CD4-positive, alpha-beta T cell (primary cell): ENCODE measurements at regions not wholly inside any gene's neighbourhood (a gene's known extent, or its start where the extent isn't known, plus 50 kb on each side); places are given as distances from the start of the nearest gene placed in this dataset.

Experiments used
- ATAC-seq: fragments of 200-7000 bp; cut with Tn5 transposase; one replicate; pipeline ENCODE4 v1.10.0; 2022; ENCODE audit warnings: mild to moderate bottlenecking; ENCODE audit not compliant: poor library complexity
- CTCF ChIA-PET: fragments of 350-600 bp; sonication (Branson Sonifier 250); formaldehyde crosslinking; loops from one replicate; lab custom pipeline; 2021; ENCODE audit warnings: antibody characterized with exemption, inconsistent platforms; lab: Charles Lee
- POLR2A ChIA-PET: fragments of 350-600 bp; sonication (Branson Sonifier 250); formaldehyde crosslinking; loops from one replicate; lab custom pipeline; 2021; ENCODE audit warnings: antibody characterized with exemption, inconsistent platforms; lab: Charles Lee
- DNase-seq, 14 experiments: peaks; one replicate each; pipeline ENCODE4 v3.0.0-alpha.2; 2013 to 2020; ENCODE audit warnings: mixed read lengths in 2 of 14
- H3K27ac ChIP-seq, 2 donors: one replicate each; pipeline versions ENCODE4 v1.5.1 to v1.7.0; 2013; ENCODE audit warnings: low read length in 2 of 2, low read depth in 1 of 2, mild to moderate bottlenecking in 1 of 2
- H3K27me3 ChIP-seq, 2 experiments: 1 replicate in 1 of 2; 2 replicates in 1 of 2; pipeline versions ENCODE4 v1.6.1 to v1.7.0; 2013; ENCODE audit warnings: low read length in 2 of 2, control low read depth in 1 of 2, mild to moderate bottlenecking in 1 of 2, moderate library complexity in 1 of 2; ENCODE audit not compliant: insufficient read depth in 2 of 2, control insufficient read depth in 1 of 2
- H3K36me3 ChIP-seq: one replicate; pipeline ENCODE4 v1.6.1; 2013; ENCODE audit warnings: low read length, control low read depth; ENCODE audit not compliant: insufficient read depth
- H3K4me1 ChIP-seq: one replicate; pipeline ENCODE4 v1.6.1; 2013; ENCODE audit warnings: low read length, control low read depth; ENCODE audit not compliant: insufficient read depth
- H3K4me3 ChIP-seq: one replicate; pipeline ENCODE4 v1.5.1; 2013; ENCODE audit warnings: mild to moderate bottlenecking, low read length, moderate library complexity
- H3K9me3 ChIP-seq, 2 experiments: 1 replicate in 1 of 2; 2 replicates in 1 of 2; pipeline versions ENCODE4 v1.6.1 to v1.7.0; 2013; ENCODE audit warnings: low read length in 2 of 2, mild to moderate bottlenecking in 2 of 2, control low read depth in 1 of 2, moderate library complexity in 1 of 2; ENCODE audit not compliant: control insufficient read depth in 1 of 2, insufficient read depth in 1 of 2
- H3K27ac Mint-ChIP-seq: one replicate; pipeline ENCODE4 v1.8.0; 2020; ENCODE audit warnings: mixed read lengths
- H3K27me3 Mint-ChIP-seq: one replicate; pipeline ENCODE4 v1.8.0; 2021; ENCODE audit warnings: mixed read lengths
- H3K36me3 Mint-ChIP-seq: one replicate; pipeline ENCODE4 v1.8.0; 2021; ENCODE audit warnings: low read depth, mixed read lengths
- H3K4me1 Mint-ChIP-seq: one replicate; pipeline ENCODE4 v1.8.0; 2021; ENCODE audit warnings: low read depth, mixed read lengths
- H3K4me3 Mint-ChIP-seq: one replicate; pipeline ENCODE4 v1.8.0; 2020; ENCODE audit warnings: mild to moderate bottlenecking, mixed read lengths
- H3K9me3 Mint-ChIP-seq: one replicate; pipeline ENCODE4 v1.8.0; 2020; ENCODE audit warnings: mixed read lengths
- CTCF ChIP-seq: fragments of 200-600 bp; IDR thresholded peaks from one replicate; pipeline ENCODE4 v1.8.0; 2022; ENCODE audit warnings: antibody characterized with exemption, mild to moderate bottlenecking
- intact Hi-C, 2 experiments: fragments of 100-400 bp; cut with DNase I in 1 of 2; cut with micrococcal nuclease in 1 of 2; formaldehyde crosslinking; loops; one replicate each; pipeline versions ENCODE4 v1.15.1 to v1.9.0; 2023 to 2025; cut with DNase I, micrococcal nuclease

GRCh38 chr9:14546693-14547092 is 146.5 kb downstream of the ZDHHC21 start:
- no peak overlapping the region for H3K4me3 ChIP-seq
- H3K9me3 ChIP-seq, result no peaks in the 10 kb centered on the region
- DNase-seq (no peak), ATAC-seq (no peak)
- ChIA-PET POLR2A (no interaction called here), CTCF (no interaction called here)
- no peaks in the 10 kb centered on the region for H3K4me1 ChIP-seq
- no peaks in the 10 kb centered on the region for H3K27me3 ChIP-seq
- H3K4me1 Mint-ChIP-seq, result no peaks in the 10 kb centered on the region
- no peaks in the 10 kb centered on the region for H3K9me3 Mint-ChIP-seq
- H3K4me3 Mint-ChIP-seq, result no peak overlapping the region
- no peak overlapping the region for H3K27ac ChIP-seq
- H3K36me3 ChIP-seq, result no peaks in the 10 kb centered on the region
- no peaks in the 10 kb centered on the region for H3K27me3 Mint-ChIP-seq
- TF ChIP-seq CTCF, result no peak
- no peak overlapping the region for H3K27ac Mint-ChIP-seq
- intact Hi-C loops, result no loop called here
- H3K36me3 Mint-ChIP-seq, result no peaks in the 10 kb centered on the region

- Mint-ChIP-seq H3K27ac (no peak overlapping the region), H3K36me3 (no peaks in the 10 kb centered on the region), H3K9me3 (no peaks in the 10 kb centered on the region), H3K4me3 (no peak overlapping the region), H3K27me3 (no peaks in the 10 kb centered on the region), H3K4me1 (no peaks in the 10 kb centered on the region)
- Histone ChIP-seq H3K4me1 (no peaks in the 10 kb centered on the region), H3K4me3 (no peak overlapping the region), H3K36me3 (no peaks in the 10 kb centered on the region), H3K27ac (no peak overlapping the region), H3K9me3 (no peaks in the 10 kb centered on the region), H3K27me3 (no peaks in the 10 kb centered on the region)
- DNase-seq (no peak), ATAC-seq (no peak)
- TF ChIP-seq CTCF, result no peak
- POLR2A ChIA-PET, result no interaction called here
- intact Hi-C loops, result no loop called here
- CTCF ChIA-PET, result no interaction called here
Measured at GRCh38 chr9:14542071-14542470, 151.2 kb downstream of the ZDHHC21 start.

- CTCF ChIA-PET, result no interaction called here
- Mint-ChIP-seq H3K27ac (no peak overlapping the region), H3K4me1 (no peaks in the 10 kb centered on the region), H3K27me3 (peaks cover 23% of the 10 kb centered on the region), H3K9me3 (no peaks in the 10 kb centered on the region), H3K4me3 (no peak overlapping the region), H3K36me3 (no peaks in the 10 kb centered on the region)
- POLR2A ChIA-PET, result no interaction called here
- Histone ChIP-seq H3K27ac (no peak overlapping the region), H3K4me3 (no peak overlapping the region), H3K4me1 (no peaks in the 10 kb centered on the region), H3K27me3 (peaks cover 2 to 9% of the 10 kb centered on the region in 2 experiments), H3K9me3 (no peaks in the 10 kb centered on the region), H3K36me3 (no peaks in the 10 kb centered on the region)
- ATAC-seq (no peak), DNase-seq (no peak)
- TF ChIP-seq CTCF, result no peak
- intact Hi-C loops, result no loop called here
Measured at GRCh38 chr9:14538526-14538925, 154.7 kb downstream of the ZDHHC21 start.
